ENCODE measurements at regions not wholly inside any gene's neighbourhood (a gene's known extent, or its start where the extent isn't known, plus 50 kb on each side); places are given as distances from the start of the nearest gene placed in this dataset.

DNA sequence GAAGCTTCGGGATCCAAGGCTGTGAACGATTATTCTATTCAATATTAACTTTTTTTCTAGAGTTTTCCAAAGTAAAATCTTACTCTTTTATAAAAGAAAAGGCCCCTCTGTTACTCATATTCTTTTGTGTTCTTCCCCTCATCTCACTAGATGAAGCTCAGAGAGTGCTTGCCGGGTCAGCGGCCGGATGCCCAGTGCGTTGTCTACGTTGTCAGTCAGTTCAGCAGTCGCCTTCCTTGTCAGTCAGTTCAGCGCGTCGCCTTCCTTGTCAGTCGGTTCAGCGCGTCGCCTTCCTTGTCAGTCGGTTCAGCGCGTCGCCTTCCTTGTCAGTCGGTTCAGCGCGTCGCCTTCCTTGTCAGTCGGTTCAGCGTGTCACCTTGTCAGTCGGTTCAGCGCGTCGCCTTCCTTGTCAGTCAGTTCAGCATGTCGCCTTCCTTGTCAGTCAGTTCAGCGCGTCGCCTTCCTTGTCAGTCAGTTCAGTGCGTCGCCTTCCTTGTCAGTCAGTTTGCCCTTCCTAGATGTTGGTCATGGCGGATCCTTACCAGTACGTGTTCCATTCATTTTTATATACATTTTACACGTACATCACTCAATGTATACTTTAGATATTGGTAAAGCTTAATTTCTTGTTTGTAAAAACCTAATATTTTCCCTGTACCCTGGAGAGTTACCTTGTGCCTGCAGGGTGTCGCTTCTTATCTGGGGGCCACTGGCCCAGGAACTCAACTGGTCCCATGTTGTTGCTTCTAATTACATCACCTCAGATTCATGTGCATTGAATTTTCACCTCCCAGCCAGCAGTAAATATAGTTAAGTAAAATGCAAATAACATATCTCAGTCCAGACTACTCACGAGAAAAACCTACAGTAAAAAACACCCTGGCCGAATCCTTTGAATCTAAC, 206.9 kb downstream of the ASB1 start:
- TF ChIP-seq, protein P1, sequence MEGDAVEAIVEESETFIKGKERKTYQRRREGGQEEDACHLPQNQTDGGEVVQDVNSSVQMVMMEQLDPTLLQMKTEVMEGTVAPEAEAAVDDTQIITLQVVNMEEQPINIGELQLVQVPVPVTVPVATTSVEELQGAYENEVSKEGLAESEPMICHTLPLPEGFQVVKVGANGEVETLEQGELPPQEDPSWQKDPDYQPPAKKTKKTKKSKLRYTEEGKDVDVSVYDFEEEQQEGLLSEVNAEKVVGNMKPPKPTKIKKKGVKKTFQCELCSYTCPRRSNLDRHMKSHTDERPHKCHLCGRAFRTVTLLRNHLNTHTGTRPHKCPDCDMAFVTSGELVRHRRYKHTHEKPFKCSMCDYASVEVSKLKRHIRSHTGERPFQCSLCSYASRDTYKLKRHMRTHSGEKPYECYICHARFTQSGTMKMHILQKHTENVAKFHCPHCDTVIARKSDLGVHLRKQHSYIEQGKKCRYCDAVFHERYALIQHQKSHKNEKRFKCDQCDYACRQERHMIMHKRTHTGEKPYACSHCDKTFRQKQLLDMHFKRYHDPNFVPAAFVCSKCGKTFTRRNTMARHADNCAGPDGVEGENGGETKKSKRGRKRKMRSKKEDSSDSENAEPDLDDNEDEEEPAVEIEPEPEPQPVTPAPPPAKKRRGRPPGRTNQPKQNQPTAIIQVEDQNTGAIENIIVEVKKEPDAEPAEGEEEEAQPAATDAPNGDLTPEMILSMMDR (IDR thresholded peaks at IDR 0.05 in 4 of 5, conservative IDR thresholded peaks at IDR 0.05 in 1 of 5): no peak
- no peak for TF ChIP-seq POLR2A (IDR thresholded peaks at IDR 0.05)
